Neutrophil (primary cell): ENCODE measurements at regions not wholly inside any gene's neighbourhood (a gene's known extent, or its start where the extent isn't known, plus 50 kb on each side); places are given as distances from the start of the nearest gene placed in this dataset.

Source experiments
- H3K27ac ChIP-seq: fragments of 200-600 bp; sonication (generic); 2 replicates; pipeline ENCODE4 v1.5.1; 2016; ENCODE audit warnings: mild to moderate bottlenecking, moderate library complexity
- H3K27me3 ChIP-seq: fragments of 200-600 bp; sonication (generic); 2 replicates; pipeline ENCODE4 v1.6.0; 2016; ENCODE audit warnings: mild to moderate bottlenecking
- H3K36me3 ChIP-seq: fragments of 200-600 bp; sonication (generic); 2 replicates; pipeline ENCODE4 v1.5.1; 2017
- H3K4me1 ChIP-seq, 2 experiments: fragments of 200-600 bp in 1 of 2; sonication (generic) in 1 of 2; 1 replicate in 1 of 2; 2 replicates in 1 of 2; pipeline versions ENCODE4 v1.5.1 to v1.6.1; 2013 to 2016; ENCODE audit warnings: low read depth in 1 of 2, low read length in 1 of 2, mild to moderate bottlenecking in 1 of 2, moderate library complexity in 1 of 2; ENCODE audit not compliant: control insufficient read depth in 1 of 2, insufficient read depth in 1 of 2
- H3K4me3 ChIP-seq, 2 experiments: fragments of 200-600 bp in 1 of 2; sonication (generic) in 1 of 2; 1 replicate in 1 of 2; 2 replicates in 1 of 2; pipeline ENCODE4 v1.5.1; 2013 to 2016; ENCODE audit warnings: low read depth in 1 of 2, low read length in 1 of 2, mild to moderate bottlenecking in 1 of 2, moderate library complexity in 1 of 2
- H3K9me3 ChIP-seq: fragments of 200-600 bp; sonication (generic); 2 replicates; pipeline ENCODE4 v1.5.1; 2016
- TF ChIP-seq, protein P1 (sequence below): fragments of 200-600 bp; sonication (generic); IDR thresholded peaks from 2 replicates; pipeline ENCODE4 v1.5.1; 2016; ENCODE audit warnings: antibody characterized with exemption

DNA sequence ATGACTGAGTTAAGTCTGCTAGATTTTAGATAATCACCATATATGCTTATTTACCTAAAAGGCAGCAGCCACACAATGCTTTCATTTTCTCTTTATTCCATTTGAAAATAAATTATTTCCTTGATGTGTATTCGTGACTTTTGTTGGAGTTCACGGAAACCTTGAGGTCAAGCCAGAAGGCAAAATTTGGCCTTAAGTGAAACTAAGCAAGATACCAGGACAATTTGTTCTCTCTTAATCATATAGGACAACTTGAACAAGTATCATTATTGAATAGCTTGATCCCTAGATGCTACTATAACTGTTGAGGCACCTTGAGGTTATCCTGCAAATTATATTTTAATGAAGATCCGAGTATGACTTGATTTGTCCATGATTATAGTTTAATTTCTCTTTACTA is 429.2 kb upstream of the DACH1 start:
- Histone ChIP-seq H3K27me3 (no peaks in the 10 kb centered on the region), H3K9me3 (no peaks in the 10 kb centered on the region), H3K27ac (no peak overlapping the region), H3K4me1 (no peaks in the 10 kb centered on the region), H3K4me3 (no peak overlapping the region), H3K36me3 (no peaks in the 10 kb centered on the region)
- TF ChIP-seq, protein P1, sequence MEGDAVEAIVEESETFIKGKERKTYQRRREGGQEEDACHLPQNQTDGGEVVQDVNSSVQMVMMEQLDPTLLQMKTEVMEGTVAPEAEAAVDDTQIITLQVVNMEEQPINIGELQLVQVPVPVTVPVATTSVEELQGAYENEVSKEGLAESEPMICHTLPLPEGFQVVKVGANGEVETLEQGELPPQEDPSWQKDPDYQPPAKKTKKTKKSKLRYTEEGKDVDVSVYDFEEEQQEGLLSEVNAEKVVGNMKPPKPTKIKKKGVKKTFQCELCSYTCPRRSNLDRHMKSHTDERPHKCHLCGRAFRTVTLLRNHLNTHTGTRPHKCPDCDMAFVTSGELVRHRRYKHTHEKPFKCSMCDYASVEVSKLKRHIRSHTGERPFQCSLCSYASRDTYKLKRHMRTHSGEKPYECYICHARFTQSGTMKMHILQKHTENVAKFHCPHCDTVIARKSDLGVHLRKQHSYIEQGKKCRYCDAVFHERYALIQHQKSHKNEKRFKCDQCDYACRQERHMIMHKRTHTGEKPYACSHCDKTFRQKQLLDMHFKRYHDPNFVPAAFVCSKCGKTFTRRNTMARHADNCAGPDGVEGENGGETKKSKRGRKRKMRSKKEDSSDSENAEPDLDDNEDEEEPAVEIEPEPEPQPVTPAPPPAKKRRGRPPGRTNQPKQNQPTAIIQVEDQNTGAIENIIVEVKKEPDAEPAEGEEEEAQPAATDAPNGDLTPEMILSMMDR: no peak

DNA sequence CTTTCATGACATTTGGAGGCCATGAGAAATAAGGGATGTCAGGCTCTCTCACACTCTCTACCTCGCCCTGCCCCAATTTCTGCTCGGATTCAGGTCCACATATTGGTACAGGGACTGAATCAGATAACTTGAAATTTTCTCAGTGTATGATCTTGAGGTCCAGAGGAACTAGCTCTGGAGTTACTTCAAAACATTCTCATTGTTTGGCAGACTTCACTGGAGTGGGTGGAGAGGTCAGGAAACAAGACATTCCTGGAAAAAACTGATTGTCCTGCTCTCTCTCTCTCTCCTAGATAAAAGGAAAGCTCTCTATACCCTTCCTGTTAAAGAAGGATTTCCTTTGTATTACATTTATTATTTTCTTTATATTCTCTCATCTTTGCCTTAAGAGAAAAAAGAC is 428.1 kb upstream of the DACH1 start:
- H3K27ac ChIP-seq: no peak overlapping the region
- H3K9me3 ChIP-seq: no peaks in the 10 kb centered on the region
- TF ChIP-seq, protein P1: no peak
- no peaks in the 10 kb centered on the region for H3K4me1 ChIP-seq
- no peaks in the 10 kb centered on the region for H3K27me3 ChIP-seq
- H3K4me3 ChIP-seq: no peak overlapping the region
- no peaks in the 10 kb centered on the region for H3K36me3 ChIP-seq

DNA sequence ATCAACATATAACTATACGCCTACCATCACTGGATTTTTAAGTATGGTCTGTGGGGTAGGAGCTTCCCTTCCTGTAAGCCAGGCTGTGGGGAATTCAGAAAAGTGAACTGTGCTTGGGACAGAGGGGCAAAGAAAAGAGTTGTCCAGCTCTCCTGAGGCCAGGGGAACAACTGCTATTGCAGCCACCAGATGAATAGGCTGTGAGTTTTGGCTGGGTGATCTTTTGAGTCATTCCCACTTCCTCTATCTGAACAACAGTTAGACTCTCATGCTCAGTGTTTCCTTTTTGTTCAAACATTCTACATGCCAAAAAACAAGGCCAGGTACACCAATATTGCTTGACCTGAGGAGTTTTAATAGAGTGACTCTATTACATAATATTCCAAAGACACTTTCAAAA is 426.2 kb upstream of the DACH1 start:
- TF ChIP-seq, protein P1: no peak
- Histone ChIP-seq H3K9me3 (no peaks in the 10 kb centered on the region), H3K36me3 (no peaks in the 10 kb centered on the region), H3K4me1 (no peaks in the 10 kb centered on the region), H3K27me3 (no peaks in the 10 kb centered on the region), H3K4me3 (no peak overlapping the region), H3K27ac (no peak overlapping the region)

DNA sequence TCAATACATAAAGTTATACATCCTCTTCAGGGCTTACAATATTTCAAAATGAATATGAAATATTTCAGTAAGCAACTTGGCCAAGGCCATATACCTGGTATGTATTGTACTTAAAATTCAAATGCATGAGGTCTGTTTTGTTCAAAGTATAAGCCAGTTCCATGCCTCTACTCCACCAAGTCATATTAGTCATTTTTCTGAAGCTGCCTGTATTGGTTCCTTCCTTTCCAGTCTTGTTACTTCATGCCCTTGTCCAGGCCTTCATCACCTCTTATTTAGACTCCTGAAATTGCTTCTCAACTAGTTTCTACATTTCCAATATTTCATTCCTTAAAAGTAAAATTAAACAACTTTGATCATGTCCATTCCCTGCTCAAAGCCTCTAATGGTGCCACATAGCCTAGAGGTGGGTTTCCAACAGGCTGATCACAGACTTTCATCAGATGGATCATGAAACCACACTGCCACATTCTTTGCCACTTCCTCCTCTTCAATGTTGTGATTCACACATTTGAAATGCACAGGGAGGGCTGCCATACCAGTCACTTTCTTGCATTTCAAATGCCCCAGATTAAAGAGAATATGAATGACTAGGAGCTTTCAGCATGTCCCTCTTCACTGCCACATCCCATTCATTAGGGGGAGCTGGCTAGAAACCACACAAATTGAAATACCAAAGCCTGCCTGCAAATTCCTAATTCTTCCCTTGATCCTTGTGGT is 424.1 kb upstream of the DACH1 start:
- Histone ChIP-seq H3K27ac (no peak overlapping the region), H3K36me3 (no peaks in the 10 kb centered on the region), H3K4me3 (no peak overlapping the region), H3K27me3 (no peaks in the 10 kb centered on the region), H3K4me1 (no peaks in the 10 kb centered on the region), H3K9me3 (no peaks in the 10 kb centered on the region)
- TF ChIP-seq, protein P1: no peak

DNA sequence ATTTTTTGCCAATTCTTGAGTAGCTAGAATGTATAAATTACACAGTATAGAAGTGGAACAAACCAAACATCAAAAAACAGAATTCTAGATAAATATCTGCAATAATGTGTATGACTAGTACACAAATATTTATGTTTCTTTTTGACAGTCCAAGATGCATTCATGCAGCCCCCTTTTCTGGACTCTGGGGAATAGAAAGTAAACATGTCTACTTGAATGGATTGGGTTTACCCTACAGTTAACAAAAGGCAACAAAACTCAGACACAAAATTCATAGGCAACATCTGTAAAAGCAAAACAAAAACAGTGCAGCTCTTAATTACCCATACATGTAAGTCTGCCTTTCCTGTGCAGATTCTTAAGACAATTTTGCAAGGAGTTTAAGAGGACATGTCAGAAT is 419.4 kb upstream of the DACH1 start:
- Histone ChIP-seq H3K27me3 (no peaks in the 10 kb centered on the region), H3K4me1 (no peaks in the 10 kb centered on the region), H3K4me3 (no peak overlapping the region), H3K36me3 (no peaks in the 10 kb centered on the region), H3K27ac (no peak overlapping the region), H3K9me3 (no peaks in the 10 kb centered on the region)
- TF ChIP-seq, protein P1: no peak
